ENCODE measurements at regions not wholly inside any gene's neighbourhood (a gene's known extent, or its start where the extent isn't known, plus 50 kb on each side); places are given as distances from the start of the nearest gene placed in this dataset.

- TF ChIP-seq SP7 (tag by site-specific recombination; IDR thresholded peaks at IDR 0.05) (no peak), CTCF (tag by site-specific recombination; IDR thresholded peaks at IDR 0.05) (no peak), ZNF660 (tag by site-specific recombination; IDR thresholded peaks at IDR 0.05) (no peak), ZNF692 (tag by site-specific recombination; IDR thresholded peaks at IDR 0.05) (no peak), OVOL3 (tag by site-specific recombination; IDR thresholded peaks at IDR 0.05) (no peak), ZNF792 (tag by site-specific recombination; IDR thresholded peaks at IDR 0.05) (no peak), ZFP69B (tag by site-specific recombination; IDR thresholded peaks at IDR 0.05) (no peak), ZNF155 (tag by site-specific recombination; IDR thresholded peaks at IDR 0.05) (no peak), ZNF510 (tag by site-specific recombination; IDR thresholded peaks at IDR 0.05; ENCODE audit: insufficient replicate concordance) (no peak), YY1 (tag by site-specific recombination; IDR thresholded peaks at IDR 0.05) (no peak), ZNF670 (tag by site-specific recombination; IDR thresholded peaks at IDR 0.05; ENCODE audit: low read depth) (no peak), ZNF169 (tag by site-specific recombination; IDR thresholded peaks at IDR 0.05) (no peak)
Measured at GRCh38 chr5:105762728-105763127, 1908.0 kb downstream of the EFNA5 start.

Data from HEK293 (cell line).